Erythroblast (primary cell): ENCODE measurements at regions not wholly inside any gene's neighbourhood (a gene's known extent, or its start where the extent isn't known, plus 50 kb on each side); places are given as distances from the start of the nearest gene placed in this dataset.

Source experiments
- GATA1 ChIP-seq: IDR thresholded peaks from 2 replicates; pipeline ENCODE4 v1.6.1; 2011; ENCODE audit warnings: low read depth, mild to moderate bottlenecking, control low read depth, low read length, moderate library complexity
- POLR2A ChIP-seq: IDR thresholded peaks from 2 replicates; pipeline ENCODE4 v1.6.1; 2011; ENCODE audit warnings: mild to moderate bottlenecking, low read length

- TF ChIP-seq POLR2A (no peak), GATA1 (no peak)
Observed at GRCh38 chr16:79380995-79381602, 219.4 kb downstream of the MAF start.
